D721Med (cell line): ENCODE measurements at regions not wholly inside any gene's neighbourhood (a gene's known extent, or its start where the extent isn't known, plus 50 kb on each side); places are given as distances from the start of the nearest gene placed in this dataset.
A peak's percentile ranks its signal among the peaks of the same experiment; 100 is the strongest.

ENCODE experiments used
- DNase-seq: peaks from one replicate; pipeline ENCODE4 v3.0.0; 2011; ENCODE audit warnings: low spot score; ENCODE audit not compliant: insufficient read length
- FAIRE-seq: peaks from 2 replicates; lab custom pipeline; 2011; peaks lifted over from hg19 to GRCh38; lab: Jason Lieb, UNC
- CTCF ChIP-seq: IDR thresholded peaks from 2 replicates; pipeline ENCODE4 v1.5.1; 2012; ENCODE audit warnings: mild to moderate bottlenecking, control low read depth; ENCODE audit not compliant: insufficient read depth; ENCODE audit errors: missing control alignments

DNA sequence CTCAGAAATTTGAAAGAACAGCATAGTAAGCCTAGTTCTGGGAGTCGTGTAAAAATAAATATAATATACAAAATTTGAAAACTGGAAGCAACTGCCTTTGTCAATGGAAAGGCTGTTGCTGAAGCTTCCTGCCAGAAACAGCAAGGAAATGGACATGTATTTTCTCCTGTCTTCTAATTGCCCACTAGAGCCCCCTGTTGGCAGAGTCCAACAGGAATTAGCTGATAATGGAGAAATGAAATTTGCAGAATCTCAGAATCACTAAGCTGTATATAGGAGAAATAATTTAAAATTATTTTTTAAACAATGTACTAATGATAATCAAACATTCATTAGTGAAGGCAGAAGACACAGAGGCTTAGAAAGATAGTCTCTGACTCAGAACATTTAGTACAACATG lies 414.8 kb downstream of the SLC6A15 start:
- DNase-seq (no peak), FAIRE-seq (no peak)
- peak; percentile 56 for TF ChIP-seq CTCF

GRCh38 chr12:84495711-84496110 lies 416.9 kb downstream of the SLC6A15 start:
- no peak for DNase-seq
- TF ChIP-seq CTCF: no peak
- peak; percentile 86 for FAIRE-seq

DNA sequence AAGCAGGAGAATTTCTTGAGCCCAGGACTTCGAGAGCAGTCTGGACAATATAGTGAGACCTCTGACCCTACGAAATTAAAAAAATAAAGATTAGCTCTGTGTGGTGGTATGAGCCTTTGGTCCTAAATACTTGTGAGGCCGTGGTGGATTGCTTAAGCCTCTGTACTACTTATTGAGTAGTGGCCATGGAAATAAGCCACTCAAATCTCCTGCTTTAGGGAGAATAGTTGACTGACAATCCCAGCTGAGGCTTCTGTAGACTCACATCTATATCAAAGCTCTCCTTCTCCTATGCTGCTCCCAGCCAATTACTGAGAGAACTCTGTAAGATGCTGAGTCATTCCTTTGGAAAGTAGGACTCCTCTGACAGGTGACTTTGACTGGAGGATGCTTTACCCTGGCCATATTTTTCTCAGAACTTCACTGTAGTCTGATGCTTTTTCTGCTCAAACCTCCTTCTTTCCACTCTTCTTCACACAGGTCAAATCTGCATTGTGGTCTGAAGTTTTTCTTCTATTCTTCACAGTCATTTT lies 420.2 kb downstream of the SLC6A15 start:
- TF ChIP-seq CTCF: no peak
- DNase-seq (no peak), FAIRE-seq (no peak)

- no peak for TF ChIP-seq CTCF
- no peak for FAIRE-seq
- DNase-seq: no peak
These were observed 427.8 kb downstream of the SLC6A15 start for GRCh38 chr12:84484798-84485197.

DNA sequence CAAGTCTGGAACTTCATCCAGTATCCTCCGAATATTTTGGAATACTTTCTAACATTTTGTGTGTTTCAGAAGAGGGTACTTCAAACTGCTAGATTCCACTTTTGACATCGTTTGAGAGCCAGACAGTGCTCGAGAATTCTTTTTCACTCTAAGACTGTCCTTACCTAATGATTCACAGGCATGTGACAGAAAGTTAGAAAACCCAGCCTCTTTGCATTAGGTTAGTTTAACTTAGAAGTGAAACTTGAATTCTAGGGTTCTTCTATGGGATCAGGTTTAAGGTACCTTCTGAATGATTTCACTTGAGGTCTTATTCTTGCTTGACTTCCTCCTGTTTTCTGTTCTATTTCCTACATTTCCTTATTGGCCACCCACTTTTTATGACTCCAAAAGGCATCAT lies 431.8 kb downstream of the SLC6A15 start:
- no peak for TF ChIP-seq CTCF
- FAIRE-seq (no peak), DNase-seq (no peak)

GRCh38 chr12:84470361-84470760 lies 442.2 kb downstream of the SLC6A15 start:
- DNase-seq (no peak), FAIRE-seq (no peak)
- no peak for TF ChIP-seq CTCF

DNA sequence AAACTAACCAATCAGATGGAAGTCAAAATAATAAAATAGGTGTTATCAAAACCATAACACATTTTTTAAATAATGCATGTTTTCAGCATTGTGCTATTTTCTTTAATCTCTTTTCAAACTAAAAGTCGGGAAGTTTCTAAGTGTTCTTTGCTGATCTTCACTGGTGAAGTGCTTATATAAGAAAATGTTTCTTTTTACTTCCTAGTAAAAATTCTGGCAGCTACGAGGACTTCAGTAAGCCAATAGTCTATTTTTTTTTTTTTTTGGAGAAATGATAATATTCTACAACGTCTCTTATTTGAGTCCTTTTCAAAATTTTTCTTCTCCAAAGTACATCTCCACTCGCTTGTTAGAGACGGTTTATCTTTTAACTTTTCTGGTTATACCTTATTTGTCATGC lies 448.0 kb downstream of the SLC6A15 start:
- FAIRE-seq (no peak), DNase-seq (no peak)
- no peak for TF ChIP-seq CTCF
